NT2/D1 (cell line): ENCODE measurements at regions not wholly inside any gene's neighbourhood (a gene's known extent, or its start where the extent isn't known, plus 50 kb on each side); places are given as distances from the start of the nearest gene placed in this dataset.

Experiments
- SUZ12 ChIP-seq: IDR thresholded peaks from 2 replicates; pipeline ENCODE4 v1.6.1; 2011; ENCODE audit not compliant: insufficient read length, insufficient read depth; ENCODE audit errors: extremely low read depth
- YY1 ChIP-seq: IDR thresholded peaks from 2 replicates; pipeline ENCODE4 v1.6.1; 2011; ENCODE audit not compliant: insufficient read length, insufficient read depth
- ZNF274 ChIP-seq: IDR thresholded peaks from 2 replicates; pipeline ENCODE4 v1.6.1; 2011; ENCODE audit warnings: mild to moderate bottlenecking, low read depth, low read length

DNA sequence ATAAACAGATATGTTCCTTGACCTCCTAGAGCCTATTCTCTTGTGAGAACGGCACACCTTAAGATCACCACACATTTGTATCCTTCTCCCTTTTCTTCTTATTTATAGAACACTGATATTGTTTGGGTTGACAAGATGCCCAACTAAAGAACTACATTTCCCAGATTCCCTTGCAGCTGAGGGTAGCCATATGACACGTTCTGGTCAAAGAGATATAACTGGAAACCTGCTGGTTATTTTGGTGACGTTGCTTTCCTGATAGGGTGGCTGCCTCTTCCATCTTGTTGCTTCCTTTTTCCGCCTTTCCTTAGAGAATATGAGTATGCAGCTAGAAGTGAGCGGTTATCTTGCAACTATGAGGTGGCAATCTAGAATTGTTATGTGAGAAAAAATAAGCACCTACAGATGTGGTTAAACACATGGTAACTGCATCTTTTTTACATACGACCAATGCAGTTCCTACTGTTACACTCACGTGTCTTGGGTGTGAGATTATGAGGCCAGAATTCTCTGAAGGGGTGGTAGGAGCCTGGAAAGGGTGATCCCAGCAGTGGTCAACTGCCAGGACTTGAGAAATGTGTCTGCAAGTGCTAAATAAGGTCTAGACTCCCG is 72.9 kb downstream of the SEC61B start:
- TF ChIP-seq SUZ12 (no peak), YY1 (no peak), ZNF274 (no peak)
